HG02763 (cell line): ENCODE measurements at regions not wholly inside any gene's neighbourhood (a gene's known extent, or its start where the extent isn't known, plus 50 kb on each side); places are given as distances from the start of the nearest gene placed in this dataset.
A peak's percentile ranks its signal among the peaks of the same experiment; 100 is the strongest.

Source experiments
- ATAC-seq: cut with Tn5 transposase; IDR thresholded peaks from one replicate; pipeline ENCODE4 v1.9.1; 2021; ENCODE audit warnings: mild to moderate bottlenecking, moderate library complexity; ENCODE audit not compliant: unreplicated experiment

- ATAC-seq: no peak
Observed at GRCh38 chr2:9738062-9738461, 105.2 kb upstream of the TAF1B start.

GRCh38 chr2:9738535-9739496 lies 104.5 kb upstream of the TAF1B start:
- peak; percentile 24 for ATAC-seq

GRCh38 chr2:9739531-9739964 lies 103.7 kb upstream of the TAF1B start:
- peak; percentile 46 for ATAC-seq

DNA sequence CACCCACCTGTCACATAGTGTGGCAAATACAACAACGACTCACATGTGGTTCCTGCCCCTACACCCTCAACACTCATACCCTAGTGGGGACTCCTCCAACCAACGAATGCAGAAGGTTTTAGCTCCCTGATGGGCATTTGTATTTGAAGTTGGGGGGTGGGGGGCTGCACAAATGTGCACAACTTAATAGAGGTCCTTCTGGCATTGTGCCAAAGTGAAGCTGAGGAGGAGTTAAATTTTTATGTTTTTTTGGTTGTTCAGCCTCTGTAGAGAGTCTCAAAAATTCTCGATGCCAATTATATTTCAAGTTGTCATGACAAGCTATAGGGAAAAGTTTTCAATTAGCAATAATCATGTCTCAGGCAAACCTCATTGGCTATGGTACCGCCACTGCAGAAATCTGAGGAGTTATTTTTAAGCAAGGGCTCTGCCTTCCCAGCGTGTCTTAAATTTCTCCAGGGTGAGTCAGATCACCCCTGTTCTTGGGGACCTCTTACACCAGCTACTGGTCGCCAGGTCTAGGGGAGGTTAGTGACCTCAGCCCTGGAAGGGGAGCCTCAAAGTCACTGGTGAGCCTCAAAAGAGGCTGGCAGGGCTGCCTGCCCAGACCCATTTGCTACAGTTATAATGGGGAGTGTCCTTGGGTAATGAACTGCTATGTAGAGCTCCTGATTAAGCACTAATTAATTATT lies 102.7 kb upstream of the TAF1B start:
- no peak for ATAC-seq

DNA sequence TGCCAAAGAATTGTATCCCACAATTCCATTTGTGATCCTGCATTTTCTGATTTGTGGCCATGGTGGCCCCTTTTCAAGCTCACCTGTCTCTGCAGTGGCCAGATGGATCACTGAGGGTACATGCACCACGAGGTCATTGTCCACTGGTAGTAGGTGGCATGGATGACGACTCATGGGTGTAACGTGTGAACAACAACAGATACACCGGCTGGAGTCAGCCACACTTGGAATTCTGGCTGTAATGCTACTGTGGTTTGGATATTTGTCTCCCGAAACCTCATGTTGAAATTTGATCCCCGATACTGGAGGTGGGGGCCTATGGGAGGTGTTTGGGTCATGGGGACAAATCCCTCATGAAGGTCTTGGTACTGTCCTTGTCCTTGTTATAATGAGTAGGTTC lies 102.2 kb upstream of the TAF1B start:
- ATAC-seq: no peak

GRCh38 chr2:9742601-9743000 lies 100.7 kb upstream of the TAF1B start:
- no peak for ATAC-seq

DNA sequence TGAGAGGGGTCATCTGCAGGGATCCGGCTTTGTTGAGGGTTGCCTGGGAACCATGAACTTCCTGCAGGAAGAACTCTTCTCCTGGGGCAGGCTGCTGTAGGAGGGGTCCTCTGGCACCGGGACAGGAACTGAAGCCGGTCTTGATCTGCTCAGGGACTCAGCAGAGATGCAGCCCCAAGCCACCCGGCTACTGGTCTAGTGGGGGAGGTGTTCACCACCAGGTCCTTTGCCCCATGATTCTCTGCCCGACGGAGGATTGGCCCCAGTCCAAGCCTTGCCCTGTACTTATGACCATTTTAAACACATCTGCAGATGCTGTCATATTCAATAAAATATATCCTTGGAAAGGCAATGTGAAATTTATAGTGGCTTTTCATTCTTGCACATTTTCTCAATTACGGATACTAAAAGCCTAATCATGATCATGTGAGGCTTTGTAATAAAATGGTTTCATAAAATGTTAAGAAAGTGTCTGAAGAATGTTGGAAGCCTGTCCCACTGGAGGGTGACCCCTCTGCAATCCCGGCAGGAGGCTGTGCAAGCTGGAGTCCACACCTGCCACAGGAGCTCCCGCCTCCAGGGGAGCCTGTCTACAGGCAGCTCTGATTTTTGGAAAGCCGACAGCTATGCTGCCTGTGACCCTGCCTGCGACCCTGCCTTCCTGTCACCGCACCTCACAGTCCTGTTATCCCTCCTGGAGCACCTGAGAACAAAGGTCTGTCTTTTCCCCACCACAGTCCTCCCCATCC lies 98.8 kb upstream of the TAF1B start:
- ATAC-seq: no peak

DNA sequence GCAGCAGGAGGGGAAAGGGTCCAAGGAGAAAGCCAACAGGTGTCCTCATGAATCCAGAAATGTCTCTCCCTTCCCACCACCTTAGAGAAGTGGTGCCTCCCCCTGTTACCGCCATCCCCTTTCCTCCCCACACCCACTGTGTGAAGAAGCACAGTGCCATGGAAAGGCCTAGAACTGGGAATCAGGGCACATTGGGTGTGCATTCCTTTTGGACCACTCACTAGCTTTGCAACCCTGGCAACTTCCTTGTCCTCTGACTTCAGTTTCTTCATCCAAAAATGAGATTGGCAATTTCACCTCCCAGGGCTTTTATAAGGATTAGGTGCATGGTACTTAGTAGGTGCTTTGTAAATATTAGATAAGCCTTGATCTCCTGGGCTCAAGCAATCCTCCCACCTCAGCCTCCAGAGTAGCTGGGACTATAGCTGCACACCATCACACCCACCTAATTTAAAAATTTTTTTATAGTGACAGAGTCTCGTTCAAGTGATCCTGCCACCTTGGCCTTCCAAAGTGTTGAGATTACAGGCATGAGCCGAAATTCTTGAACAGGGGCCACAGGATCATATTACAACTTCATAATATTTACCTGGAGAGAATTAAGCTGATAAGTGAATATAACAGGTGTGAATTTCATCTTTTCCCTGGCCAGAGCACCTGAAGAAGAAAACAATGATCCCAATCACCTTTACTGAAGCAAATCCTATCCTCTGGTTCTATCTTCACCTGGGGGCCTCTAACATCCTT lies 97.9 kb upstream of the TAF1B start:
- no peak for ATAC-seq

DNA sequence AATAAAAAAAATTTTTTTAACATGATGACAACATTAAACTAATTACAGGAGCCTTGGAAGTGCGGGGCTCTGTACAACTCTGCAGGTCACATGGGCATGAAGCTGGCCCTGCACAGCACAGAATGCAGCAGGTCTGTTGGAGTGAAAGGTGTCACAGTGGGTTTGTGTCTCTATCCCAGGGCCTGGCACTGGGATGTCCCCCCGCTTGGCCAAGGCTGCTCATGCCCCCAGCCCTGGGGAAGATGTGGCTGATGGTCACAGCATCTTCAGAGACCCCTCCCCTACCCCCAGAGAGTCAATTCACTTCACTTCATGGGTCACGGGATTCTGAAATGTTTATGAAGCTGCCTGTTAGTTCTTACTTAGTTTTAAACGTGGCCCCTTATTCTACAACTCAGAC lies 95.9 kb upstream of the TAF1B start:
- ATAC-seq: no peak

DNA sequence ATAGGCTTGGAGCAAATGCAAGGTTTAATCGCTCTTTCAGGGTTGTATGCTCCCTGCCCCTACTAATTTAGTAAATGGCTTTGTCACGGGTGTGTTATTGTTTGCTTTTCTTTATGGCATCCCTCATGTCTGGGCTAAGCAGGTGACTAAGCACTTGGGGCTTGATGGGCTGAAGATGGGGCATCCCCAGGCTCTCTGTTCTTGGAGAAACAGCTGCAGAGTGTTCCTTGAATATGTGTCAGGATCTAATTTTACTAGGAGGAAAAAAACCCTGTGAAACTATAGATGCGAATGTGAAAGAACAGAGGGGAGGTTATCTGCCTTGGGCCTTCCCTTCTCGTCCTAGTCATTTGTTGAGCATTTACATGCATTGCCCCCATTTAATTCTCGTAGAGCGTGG lies 94.7 kb upstream of the TAF1B start:
- ATAC-seq: no peak

- ATAC-seq: no peak
Observed at GRCh38 chr2:9749546-9750223, 93.6 kb upstream of the TAF1B start.

DNA sequence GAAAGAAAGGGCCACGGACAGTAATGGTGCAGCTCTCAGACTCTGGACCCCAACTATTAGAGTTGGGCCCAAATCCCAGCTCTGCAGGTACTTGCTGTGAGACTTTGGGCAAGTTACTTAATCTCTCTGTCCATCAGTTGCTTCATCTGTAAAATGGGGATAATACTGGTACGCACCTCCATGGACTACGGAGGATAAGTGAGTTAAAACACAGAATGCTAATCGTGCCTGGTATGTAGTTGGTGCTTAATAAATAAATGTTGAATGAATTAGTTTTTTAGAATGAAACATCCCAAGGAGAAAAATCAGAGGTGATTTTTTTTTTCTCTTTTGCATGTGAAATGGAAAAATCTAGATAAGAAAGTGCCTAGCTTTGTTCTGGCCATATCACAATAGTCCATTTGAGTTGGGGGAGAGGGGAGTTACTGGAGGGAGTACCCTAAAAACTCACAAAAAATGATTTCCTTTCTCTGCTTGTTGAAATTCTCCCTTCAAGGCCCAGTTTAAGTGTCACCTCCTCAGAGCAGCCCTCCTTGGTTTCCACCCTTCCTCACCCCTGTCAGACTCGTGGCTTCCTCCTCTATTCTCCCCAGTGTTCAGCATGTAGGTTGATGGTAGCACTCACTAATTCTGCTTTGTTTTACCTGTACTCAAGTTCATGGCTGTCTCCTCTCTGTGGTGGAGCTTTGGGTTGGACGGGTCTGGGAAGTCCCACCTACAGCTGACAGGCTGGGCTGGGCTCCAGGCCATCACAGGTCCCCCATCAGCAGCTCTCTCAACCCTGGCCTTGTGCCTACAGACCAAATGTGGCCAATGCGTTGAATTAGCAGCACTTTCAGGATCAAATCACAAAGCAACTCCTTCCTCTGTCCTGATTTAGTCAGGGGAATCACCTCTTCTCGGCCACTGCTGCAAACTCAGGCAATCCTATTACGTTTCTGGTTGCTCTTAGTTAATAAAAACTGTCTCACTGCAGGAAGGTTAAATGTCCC lies 92.8 kb upstream of the TAF1B start:
- ATAC-seq: no peak

- no peak for ATAC-seq
Observed at GRCh38 chr2:9751831-9752230, 91.4 kb upstream of the TAF1B start.

DNA sequence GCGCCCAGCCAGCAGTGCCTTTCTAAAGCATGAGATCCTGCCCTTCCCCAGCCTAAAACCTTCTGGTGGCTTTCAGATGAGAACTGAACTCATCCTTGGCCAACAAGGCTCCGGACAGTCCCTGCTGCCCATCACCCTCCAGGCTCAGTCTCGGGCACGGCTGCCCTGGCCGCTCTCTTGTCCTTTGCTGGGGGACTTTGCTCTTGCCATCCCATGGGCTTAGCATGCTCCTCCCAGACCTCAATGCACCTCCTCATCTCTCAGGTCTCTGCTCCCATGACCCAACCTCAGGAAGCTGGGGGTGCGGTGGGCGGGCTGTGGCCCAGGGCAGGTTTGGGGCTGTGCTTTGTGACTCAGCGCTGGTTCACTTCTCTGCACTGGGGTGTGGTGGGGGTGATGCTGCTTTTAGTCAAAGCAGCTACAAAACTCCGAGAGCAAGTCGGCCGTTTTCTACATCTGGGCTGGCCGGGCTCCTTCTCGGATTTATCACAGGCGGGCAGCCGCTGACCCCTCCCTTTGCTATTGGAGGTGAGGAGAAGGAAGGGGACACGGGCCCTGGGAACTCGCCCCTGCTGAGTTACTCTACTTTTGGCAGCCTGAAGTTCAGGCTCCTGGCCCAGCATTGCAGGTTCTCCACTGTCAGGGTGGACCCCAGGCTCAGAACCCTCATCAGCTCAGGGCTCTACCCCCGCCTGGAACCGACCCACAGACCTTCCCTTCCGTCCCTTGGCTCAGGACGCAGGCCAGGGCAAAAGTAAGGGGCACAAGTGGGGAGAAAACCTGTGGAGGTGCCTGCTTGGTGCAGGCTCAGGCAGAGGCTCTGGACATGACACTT lies 90.6 kb upstream of the TAF1B start:
- peak; percentile 54 for ATAC-seq

GRCh38 chr2:9753276-9753600 lies 90.0 kb upstream of the TAF1B start:
- ATAC-seq: peak; percentile 46

- peak; percentile 57 for ATAC-seq
Observed at GRCh38 chr2:9753665-9754531, 89.4 kb upstream of the TAF1B start.

GRCh38 chr2:9754532-9754887 lies 88.8 kb upstream of the TAF1B start:
- ATAC-seq: peak; percentile 15
